ENCODE measurements at regions not wholly inside any gene's neighbourhood (a gene's known extent, or its start where the extent isn't known, plus 50 kb on each side); places are given as distances from the start of the nearest gene placed in this dataset.

- TF ChIP-seq YY1 (IDR thresholded peaks at IDR 0.05; ENCODE audit: insufficient read depth, insufficient read length) (no peak), SUZ12 (IDR thresholded peaks at IDR 0.05; ENCODE audit: extremely low read depth, insufficient read depth, insufficient read length) (no peak)
Measured at GRCh38 chr1:58895082-58895481, 111.2 kb upstream of the JUN start.
